Psoas muscle (tissue), 7 donors: ENCODE measurements at regions not wholly inside any gene's neighbourhood (a gene's known extent, or its start where the extent isn't known, plus 50 kb on each side); places are given as distances from the start of the nearest gene placed in this dataset.

Experiments
- ATAC-seq, 4 donors: fragments of 200-7000 bp; cut with Tn5 transposase; one replicate each; pipeline ENCODE4 v1.9.1; 2020; ENCODE audit warnings: moderate library complexity in 3 of 4, mild to moderate bottlenecking in 2 of 4
- DNase-seq, 2 donors: peaks; one replicate each; pipeline ENCODE4 v3.0.0-alpha.2; 2020
- H3K27ac ChIP-seq: fragments of 200-600 bp; one replicate; pipeline ENCODE4 v1.8.0; 2022
- H3K27me3 ChIP-seq, 3 donors: fragments of 200-600 bp in 1 of 3; one replicate each; pipeline versions ENCODE4 v1.6.1 to v1.8.0; 2013 to 2022; ENCODE audit warnings: low read length in 2 of 3, mild to moderate bottlenecking in 2 of 3, moderate library complexity in 1 of 3; ENCODE audit not compliant: insufficient read depth in 3 of 3
- H3K36me3 ChIP-seq, 2 donors: fragments of 200-600 bp in 1 of 2; one replicate each; pipeline versions ENCODE4 v1.6.1 to v1.8.0; 2013 to 2022; ENCODE audit warnings: low read depth in 1 of 2, mild to moderate bottlenecking in 1 of 2, moderate library complexity in 1 of 2; ENCODE audit not compliant: insufficient read depth in 1 of 2
- H3K4me1 ChIP-seq: fragments of 200-600 bp; one replicate; pipeline ENCODE4 v1.8.0; 2022
- H3K4me3 ChIP-seq: fragments of 200-600 bp; one replicate; pipeline ENCODE4 v1.8.0; 2022; ENCODE audit warnings: mild to moderate bottlenecking
- H3K9me3 ChIP-seq: fragments of 200-600 bp; one replicate; pipeline ENCODE4 v1.8.0; 2022
- WGBS, 3 donors: extraction: QIAGEN DNeasy Blood & Tissue Kit; methylation state at CpG; one replicate each; pipeline versions ENCODE4 v1.1.6 to v1.1.7; 2013; 5-methylcytosine and 5-hydroxymethylcytosine counted together
- intact Hi-C, 2 donors: fragments of 100-400 bp; cut with DNase I; formaldehyde crosslinking; loops; one replicate each; pipeline versions ENCODE4 v1.11.0 to v1.14.2; 2022
- TF ChIP-seq, protein P1 (sequence below): fragments of 200-600 bp; IDR thresholded peaks from one replicate; pipeline ENCODE4 v1.8.0; 2022; ENCODE audit warnings: antibody characterized with exemption
- donor health status: healthy with polysubstance abuse.
- donor health status: DM: no; HTN: no; CAD: no; lungs with moderate emphysema.
- donor health status: Bipolar disorder and iron deficiency.
- donor health status: healthy.
- donor health status: DM: yes; HTN: yes; CAD: no.
- donor health status: DM: no; HTN: no; CAD: no.
- donor health status: DM: yes; HTN: yes; CAD: no.

DNA sequence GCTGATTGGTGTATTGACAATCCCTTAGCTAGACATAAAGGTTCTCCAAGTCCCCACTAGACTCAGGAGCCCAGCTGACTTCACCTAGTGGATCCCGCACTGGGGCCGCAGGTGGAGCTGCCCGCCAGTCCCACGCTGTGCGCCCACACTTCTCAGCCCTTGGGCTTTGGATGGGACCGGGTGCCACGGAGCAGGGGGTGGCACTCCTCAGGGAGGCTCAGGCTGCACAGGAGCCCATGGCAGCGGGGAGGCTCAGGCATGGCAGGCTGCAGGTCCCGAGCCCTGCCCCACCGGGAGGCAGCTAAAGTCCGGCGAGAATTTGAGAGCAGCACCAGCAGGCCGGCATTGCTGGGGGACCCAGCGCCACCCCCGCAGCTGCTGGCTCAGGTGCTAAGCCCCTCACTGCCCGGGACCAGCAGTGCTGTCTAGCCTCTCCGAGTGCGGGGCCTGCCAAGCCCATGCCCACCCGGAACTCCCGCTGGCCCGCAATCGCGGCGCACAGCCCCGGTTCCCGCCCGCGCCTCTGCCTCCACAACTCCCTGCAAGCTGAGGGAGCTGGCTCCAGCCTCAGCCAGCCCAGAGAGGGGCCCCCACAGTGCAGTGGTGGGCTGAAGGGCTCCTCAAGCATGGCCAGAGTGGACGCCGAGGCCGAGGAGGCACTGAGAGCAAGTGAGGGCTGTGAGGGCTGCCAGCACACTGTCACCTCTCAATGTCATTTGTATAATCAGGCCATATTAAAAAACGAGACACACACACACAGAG lies 437.2 kb downstream of the CSNK1G3 start:
- intact Hi-C loops: no loop called here
- H3K36me3 ChIP-seq: no peaks in the 10 kb centered on the region
- DNase-seq (no peak), ATAC-seq (no peak)
- WGBS, 3 donors: 98% methylated on average over 31 to 32 of the region's 32 CpGs
- H3K9me3 ChIP-seq: no peaks in the 10 kb centered on the region
- H3K27ac ChIP-seq: no peak overlapping the region
- H3K4me1 ChIP-seq: no peaks in the 10 kb centered on the region
- no peaks in the 10 kb centered on the region for H3K27me3 ChIP-seq
- no peak overlapping the region for H3K4me3 ChIP-seq
- TF ChIP-seq, protein P1, sequence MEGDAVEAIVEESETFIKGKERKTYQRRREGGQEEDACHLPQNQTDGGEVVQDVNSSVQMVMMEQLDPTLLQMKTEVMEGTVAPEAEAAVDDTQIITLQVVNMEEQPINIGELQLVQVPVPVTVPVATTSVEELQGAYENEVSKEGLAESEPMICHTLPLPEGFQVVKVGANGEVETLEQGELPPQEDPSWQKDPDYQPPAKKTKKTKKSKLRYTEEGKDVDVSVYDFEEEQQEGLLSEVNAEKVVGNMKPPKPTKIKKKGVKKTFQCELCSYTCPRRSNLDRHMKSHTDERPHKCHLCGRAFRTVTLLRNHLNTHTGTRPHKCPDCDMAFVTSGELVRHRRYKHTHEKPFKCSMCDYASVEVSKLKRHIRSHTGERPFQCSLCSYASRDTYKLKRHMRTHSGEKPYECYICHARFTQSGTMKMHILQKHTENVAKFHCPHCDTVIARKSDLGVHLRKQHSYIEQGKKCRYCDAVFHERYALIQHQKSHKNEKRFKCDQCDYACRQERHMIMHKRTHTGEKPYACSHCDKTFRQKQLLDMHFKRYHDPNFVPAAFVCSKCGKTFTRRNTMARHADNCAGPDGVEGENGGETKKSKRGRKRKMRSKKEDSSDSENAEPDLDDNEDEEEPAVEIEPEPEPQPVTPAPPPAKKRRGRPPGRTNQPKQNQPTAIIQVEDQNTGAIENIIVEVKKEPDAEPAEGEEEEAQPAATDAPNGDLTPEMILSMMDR: no peak

DNA sequence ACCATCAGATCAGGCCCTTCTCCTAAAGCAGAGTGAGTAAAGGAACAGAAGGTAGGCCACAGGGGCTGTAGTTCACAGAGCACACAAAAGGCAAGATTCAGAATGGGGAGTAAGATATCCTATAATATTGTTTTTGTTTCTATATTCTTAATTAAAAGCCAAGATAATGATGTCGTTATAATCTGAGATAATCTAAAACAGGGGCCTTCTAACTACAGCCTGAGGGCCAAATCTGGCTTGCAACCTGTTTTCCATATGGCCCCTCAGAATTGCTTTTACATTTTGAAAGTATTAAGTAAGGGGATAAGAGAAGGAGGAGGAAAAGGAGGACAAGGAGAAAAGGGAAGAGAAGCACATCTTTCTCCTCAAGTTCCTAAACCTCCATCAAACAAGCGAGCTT lies 435.8 kb downstream of the CSNK1G3 start:
- Histone ChIP-seq H3K27me3 (no peaks in the 10 kb centered on the region), H3K4me1 (no peaks in the 10 kb centered on the region), H3K36me3 (no peaks in the 10 kb centered on the region), H3K4me3 (no peak overlapping the region), H3K9me3 (peaks cover 3% of the 10 kb centered on the region), H3K27ac (no peak overlapping the region)
- TF ChIP-seq, protein P1: no peak
- WGBS, 3 donors: 93 to 98% (median 95%) methylated on average over 2 of the region's 2 CpGs
- intact Hi-C loops: no loop called here
- ATAC-seq (no peak), DNase-seq (no peak)

DNA sequence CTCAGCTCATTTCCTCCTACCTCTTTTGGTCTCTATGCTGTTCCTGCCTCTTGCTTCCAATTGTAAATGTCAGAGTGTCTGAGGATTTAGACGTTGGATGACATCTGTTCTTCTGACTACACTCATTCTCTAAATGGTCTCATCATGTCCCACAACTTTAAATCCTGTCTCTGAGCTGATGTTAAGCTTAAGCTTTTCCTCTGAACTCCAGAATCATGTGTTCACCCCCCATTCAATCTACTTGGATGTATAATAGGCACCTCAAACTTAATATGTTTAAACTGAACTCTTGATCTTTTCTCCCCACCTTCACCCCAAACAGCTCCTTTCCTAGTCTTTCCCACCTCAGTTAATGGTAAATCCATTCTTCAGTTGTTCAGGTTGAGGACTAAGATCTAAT lies 433.6 kb downstream of the CSNK1G3 start:
- Histone ChIP-seq H3K27ac (no peak overlapping the region), H3K27me3 (no peaks in the 10 kb centered on the region), H3K4me1 (no peaks in the 10 kb centered on the region), H3K4me3 (no peak overlapping the region), H3K9me3 (peaks cover 6% of the 10 kb centered on the region), H3K36me3 (no peaks in the 10 kb centered on the region)
- intact Hi-C loops: no loop called here
- WGBS, 3 donors: 16 to 43% (median 24%) methylated on average over 1 of the region's 1 CpG
- ATAC-seq: no peak
- TF ChIP-seq, protein P1: no peak
- DNase-seq: no peak

DNA sequence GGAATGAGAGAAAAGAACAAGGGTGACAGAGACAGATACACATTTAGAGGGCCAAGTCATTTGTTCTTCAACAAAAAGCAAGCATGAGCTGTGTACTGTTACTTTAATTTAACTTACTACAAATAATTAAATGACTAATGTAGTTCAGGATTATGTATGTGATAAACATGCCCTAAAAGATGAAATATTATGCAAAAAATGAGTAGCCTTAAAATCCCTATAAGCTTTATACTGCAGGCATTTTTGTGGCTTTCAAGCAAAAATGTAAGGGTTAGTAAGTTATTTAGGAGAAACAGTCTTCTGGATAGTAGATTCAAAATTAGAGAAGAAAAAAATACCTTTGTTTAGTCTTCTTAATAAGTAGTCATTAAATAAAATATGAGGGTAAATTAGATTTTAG lies 431.2 kb downstream of the CSNK1G3 start:
- intact Hi-C loops: no loop called here
- no peak for DNase-seq

More for the DNA sequence above, 431.2 kb downstream of the CSNK1G3 start:
- Histone ChIP-seq H3K27me3 (no peaks in the 10 kb centered on the region), H3K4me1 (no peaks in the 10 kb centered on the region), H3K4me3 (no peak overlapping the region), H3K36me3 (no peaks in the 10 kb centered on the region), H3K27ac (no peak overlapping the region), H3K9me3 (peaks cover 6% of the 10 kb centered on the region)
- TF ChIP-seq, protein P1: no peak
- ATAC-seq: no peak
